ENCODE measurements at regions not wholly inside any gene's neighbourhood (a gene's known extent, or its start where the extent isn't known, plus 50 kb on each side); places are given as distances from the start of the nearest gene placed in this dataset.

- DNase-seq (no peak), ATAC-seq (ENCODE audit: insufficient read depth, low FRiP score) (no peak)
- Histone ChIP-seq H3K9me3 (ENCODE audit: control insufficient read depth in 4 of 4, insufficient read depth in 3 of 4, low read length in 3 of 4) (peaks cover 0 to 6% (median under 1%) of the 10 kb centered on the region in 4 donors), H3K36me3 (ENCODE audit: control insufficient read depth in 4 of 4, insufficient read depth in 4 of 4, low read length in 4 of 4) (no peaks in the 10 kb centered on the region), H3K27me3 (ENCODE audit: control insufficient read depth in 3 of 3, insufficient read depth in 3 of 3, low read length in 2 of 3) (no peaks in the 10 kb centered on the region), H3K27ac (ENCODE audit: low read depth in 1 of 2, low read length in 1 of 2) (peak overlapping the region in 1 of 2 donors; percentile 22), H3K4me1 (ENCODE audit: control insufficient read depth in 5 of 5, insufficient read depth in 5 of 5, low read length in 5 of 5) (peaks cover 0 to 6% (median 0%) of the 10 kb centered on the region in 5 donors), H3K4me3 (no peak overlapping the region), H3K9ac (ENCODE audit: insufficient read depth in 1 of 2, low read length in 2 of 2) (no peak overlapping the region)
- 39 to 40% methylated on average over 2 of the region's 2 CpGs for WGBS, 2 donors
- no peak for TF ChIP-seq CTCF (IDR thresholded peaks at IDR 0.05; ENCODE audit: control extremely low read depth, extremely low read depth)
Measured at GRCh38 chrX:150044556-150044955, 106.3 kb upstream of the EOLA2 start.

DNA sequence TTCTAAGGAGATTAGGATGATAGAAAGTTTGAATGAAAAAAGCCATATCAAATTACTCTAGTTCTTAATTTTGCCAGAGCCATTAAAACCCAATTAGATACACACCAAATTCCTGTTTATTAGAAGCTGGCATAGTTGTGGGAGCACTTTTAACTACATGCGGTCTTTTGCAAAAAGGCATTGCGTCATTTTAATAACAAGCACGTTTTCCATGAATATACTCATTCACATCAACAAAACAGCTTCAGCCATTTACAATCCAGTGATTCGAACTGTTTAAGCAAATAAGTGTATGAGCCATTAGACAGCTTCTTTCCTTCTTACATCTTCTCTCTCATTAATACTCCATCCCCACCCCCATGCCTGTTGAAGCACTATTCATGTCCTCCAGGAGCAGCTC, 109.5 kb upstream of the EOLA2 start:
- H3K9ac ChIP-seq (ENCODE audit: insufficient read depth in 1 of 2, low read length in 2 of 2): no peak overlapping the region
- peaks cover 0 to 2% (median 0%) of the 10 kb centered on the region in 4 donors for H3K9me3 ChIP-seq (ENCODE audit: control insufficient read depth in 4 of 4, insufficient read depth in 3 of 4, low read length in 3 of 4)
- no peak overlapping the region for H3K27ac ChIP-seq (ENCODE audit: low read depth in 1 of 2, low read length in 1 of 2)
- peak in 1 of 3 donors; percentile 36 for DNase-seq
- H3K4me3 ChIP-seq: no peak overlapping the region
- no peaks in the 10 kb centered on the region for H3K27me3 ChIP-seq (ENCODE audit: control insufficient read depth in 3 of 3, insufficient read depth in 3 of 3, low read length in 2 of 3)
- 67 to 84% methylated on average over 4 of the region's 4 CpGs for WGBS, 2 donors
- H3K4me1 ChIP-seq (ENCODE audit: control insufficient read depth in 5 of 5, insufficient read depth in 5 of 5, low read length in 5 of 5): peaks cover 0 to 15% (median 5%) of the 10 kb centered on the region in 5 donors
- no peaks in the 10 kb centered on the region for H3K36me3 ChIP-seq (ENCODE audit: control insufficient read depth in 4 of 4, insufficient read depth in 4 of 4, low read length in 4 of 4)
- TF ChIP-seq CTCF (IDR thresholded peaks at IDR 0.05; ENCODE audit: control extremely low read depth, extremely low read depth): no peak
- no peak for ATAC-seq (ENCODE audit: insufficient read depth, low FRiP score)

- no peak overlapping the region for H3K4me3 ChIP-seq
- H3K9ac ChIP-seq (ENCODE audit: insufficient read depth in 1 of 2, low read length in 2 of 2): no peak overlapping the region
- no peak for ATAC-seq (ENCODE audit: insufficient read depth, low FRiP score)
- H3K36me3 ChIP-seq (ENCODE audit: control insufficient read depth in 4 of 4, insufficient read depth in 4 of 4, low read length in 4 of 4): no peaks in the 10 kb centered on the region
- peak; percentile 54 to 93 (median 86) for DNase-seq
- 35 to 69% methylated on average over 2 of the region's 2 CpGs for WGBS, 2 donors
- peak overlapping the region in 1 of 2 donors; percentile 24 for H3K27ac ChIP-seq (ENCODE audit: low read depth in 1 of 2, low read length in 1 of 2)
- H3K27me3 ChIP-seq (ENCODE audit: control insufficient read depth in 3 of 3, insufficient read depth in 3 of 3, low read length in 2 of 3): no peaks in the 10 kb centered on the region
- H3K9me3 ChIP-seq (ENCODE audit: control insufficient read depth in 4 of 4, insufficient read depth in 3 of 4, low read length in 3 of 4): peaks cover 0 to 2% (median 0%) of the 10 kb centered on the region in 4 donors
- TF ChIP-seq CTCF (IDR thresholded peaks at IDR 0.05; ENCODE audit: control extremely low read depth, extremely low read depth): no peak
- peaks cover 0 to 15% (median 5%) of the 10 kb centered on the region in 5 donors for H3K4me1 ChIP-seq (ENCODE audit: control insufficient read depth in 5 of 5, insufficient read depth in 5 of 5, low read length in 5 of 5)
Measured at GRCh38 chrX:150049647-150050046, 111.4 kb upstream of the EOLA2 start.

- no peak overlapping the region for H3K9ac ChIP-seq (ENCODE audit: insufficient read depth in 1 of 2, low read length in 2 of 2)
- peaks cover 0 to 2% (median 0%) of the 10 kb centered on the region in 4 donors for H3K9me3 ChIP-seq (ENCODE audit: control insufficient read depth in 4 of 4, insufficient read depth in 3 of 4, low read length in 3 of 4)
- H3K4me1 ChIP-seq (ENCODE audit: control insufficient read depth in 5 of 5, insufficient read depth in 5 of 5, low read length in 5 of 5): peaks cover 0 to 15% (median 5%) of the 10 kb centered on the region in 5 donors
- H3K27me3 ChIP-seq (ENCODE audit: control insufficient read depth in 3 of 3, insufficient read depth in 3 of 3, low read length in 2 of 3): no peaks in the 10 kb centered on the region
- no peak overlapping the region for H3K4me3 ChIP-seq
- no peak overlapping the region for H3K27ac ChIP-seq (ENCODE audit: low read depth in 1 of 2, low read length in 1 of 2)
- DNase-seq: no peak
- H3K36me3 ChIP-seq (ENCODE audit: control insufficient read depth in 4 of 4, insufficient read depth in 4 of 4, low read length in 4 of 4): no peaks in the 10 kb centered on the region
- TF ChIP-seq CTCF (IDR thresholded peaks at IDR 0.05; ENCODE audit: control extremely low read depth, extremely low read depth): no peak
- ATAC-seq (ENCODE audit: insufficient read depth, low FRiP score): no peak
- 90 to 94% methylated on average over 1 of the region's 1 CpG for WGBS, 2 donors
Measured at GRCh38 chrX:150050387-150050786, 112.1 kb upstream of the EOLA2 start.
